Kidney (tissue), 13 donors: ENCODE measurements at regions not wholly inside any gene's neighbourhood (a gene's known extent, or its start where the extent isn't known, plus 50 kb on each side); places are given as distances from the start of the nearest gene placed in this dataset.

Source experiments
- DNase-seq, 5 donors: peaks; one replicate each; pipeline ENCODE4 v3.0.0-alpha.2; 2013 to 2020
- FAIRE-seq: peaks from 2 replicates; lab custom pipeline; 2012; peaks lifted over from hg19 to GRCh38; lab: Jason Lieb, UNC
- H3K27ac ChIP-seq, 2 donors: one replicate each; pipeline ENCODE4 v1.7.0; 2013; ENCODE audit warnings: low read depth in 2 of 2, low read length in 2 of 2, inconsistent platforms in 1 of 2
- H3K27me3 ChIP-seq: one replicate; pipeline ENCODE4 v1.7.1; 2013; ENCODE audit warnings: low read length, inconsistent platforms; ENCODE audit not compliant: control insufficient read depth, insufficient read depth
- H3K36me3 ChIP-seq, 3 donors: one replicate each; pipeline versions ENCODE4 v1.7.0 to v1.7.1; 2013; ENCODE audit warnings: low read length in 3 of 3, control low read depth in 1 of 3, inconsistent platforms in 1 of 3; ENCODE audit not compliant: insufficient read depth in 3 of 3, control insufficient read depth in 2 of 3
- H3K4me1 ChIP-seq, 3 donors: one replicate each; pipeline versions ENCODE4 v1.7.0 to v1.7.1; 2013; ENCODE audit warnings: low read length in 3 of 3, inconsistent platforms in 1 of 3, low read depth in 1 of 3; ENCODE audit not compliant: control insufficient read depth in 2 of 3, insufficient read depth in 2 of 3
- H3K4me3 ChIP-seq, 3 donors: one replicate each; pipeline versions ENCODE4 v1.7.0 to v1.8.1; 2013; ENCODE audit warnings: low read length in 3 of 3, control low read depth in 1 of 3, inconsistent platforms in 1 of 3
- H3K9ac ChIP-seq, 3 donors: one replicate each; pipeline versions ENCODE4 v1.7.0 to v1.7.1; 2013; ENCODE audit warnings: low read length in 3 of 3, control low read depth in 1 of 3, inconsistent platforms in 1 of 3
- H3K9me3 ChIP-seq, 3 donors: one replicate each; pipeline versions ENCODE4 v1.7.0 to v1.7.1; 2013; ENCODE audit warnings: low read length in 3 of 3, control low read depth in 1 of 3, inconsistent platforms in 1 of 3; ENCODE audit not compliant: control insufficient read depth in 2 of 3, insufficient read depth in 1 of 3
- intact Hi-C: fragments of 100-400 bp; cut with DNase I; formaldehyde crosslinking; loops from one replicate; pipeline ENCODE4 v1.11.1; 2022
- TF ChIP-seq, protein P1 (sequence below): IDR thresholded peaks from 3 replicates; pipeline ENCODE4 v1.5.1; 2012; ENCODE audit warnings: mild to moderate bottlenecking, moderate library complexity, borderline replicate concordance; ENCODE audit not compliant: insufficient read depth; ENCODE audit errors: extremely low read depth
- donor health status: control.
- donor health status: control.
- donor health status: control.
- donor health status: control.
- donor health status: control.
- donor health status: DM: yes; HTN: yes; CAD: no.
- donor health status: Normal renal cell carcinoma (clear cell type).

DNA sequence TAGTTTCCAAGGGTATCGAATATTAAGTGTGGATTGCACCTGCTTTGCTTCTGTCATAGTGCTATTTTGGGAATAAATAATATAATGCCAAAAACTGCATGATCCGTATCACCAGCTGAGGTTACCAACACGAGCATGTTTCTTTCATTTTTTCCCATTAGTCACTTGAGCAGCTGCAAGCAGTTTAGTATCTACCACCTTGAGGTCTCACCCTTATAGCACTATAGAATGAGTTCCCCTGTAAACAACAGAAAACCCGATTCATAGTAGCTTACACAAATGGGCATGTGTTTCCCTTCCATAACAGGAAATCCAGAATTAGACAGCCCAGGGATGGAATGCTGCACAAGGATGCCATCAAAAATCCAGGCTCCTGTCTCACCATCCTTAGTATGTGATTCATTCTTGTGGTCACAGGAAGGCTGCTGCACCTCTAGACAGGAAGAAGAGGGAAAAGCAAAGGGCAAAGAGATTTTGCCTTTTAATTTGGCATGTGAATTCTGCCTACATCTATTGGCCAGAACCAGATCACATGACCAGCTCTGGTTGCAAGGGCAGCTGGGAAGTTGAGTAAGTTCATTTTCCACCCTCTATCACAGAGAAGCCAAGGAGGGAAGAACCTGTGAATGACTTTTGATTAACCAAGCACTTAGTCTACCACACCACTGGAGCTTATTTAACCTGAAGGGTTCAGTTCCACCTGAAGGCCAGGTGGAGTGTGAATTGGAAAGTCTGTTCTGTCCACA lies 91.3 kb upstream of the SLC25A36 start:
- H3K9me3 ChIP-seq, result no peaks in the 10 kb centered on the region
- no peaks in the 10 kb centered on the region for H3K4me1 ChIP-seq
- no peak for DNase-seq
- H3K27ac ChIP-seq, result no peak overlapping the region
- intact Hi-C loops, result no loop called here
- no peak for FAIRE-seq
- no peak overlapping the region for H3K4me3 ChIP-seq
- no peak overlapping the region for H3K9ac ChIP-seq
- no peaks in the 10 kb centered on the region for H3K36me3 ChIP-seq
- TF ChIP-seq, protein P1, sequence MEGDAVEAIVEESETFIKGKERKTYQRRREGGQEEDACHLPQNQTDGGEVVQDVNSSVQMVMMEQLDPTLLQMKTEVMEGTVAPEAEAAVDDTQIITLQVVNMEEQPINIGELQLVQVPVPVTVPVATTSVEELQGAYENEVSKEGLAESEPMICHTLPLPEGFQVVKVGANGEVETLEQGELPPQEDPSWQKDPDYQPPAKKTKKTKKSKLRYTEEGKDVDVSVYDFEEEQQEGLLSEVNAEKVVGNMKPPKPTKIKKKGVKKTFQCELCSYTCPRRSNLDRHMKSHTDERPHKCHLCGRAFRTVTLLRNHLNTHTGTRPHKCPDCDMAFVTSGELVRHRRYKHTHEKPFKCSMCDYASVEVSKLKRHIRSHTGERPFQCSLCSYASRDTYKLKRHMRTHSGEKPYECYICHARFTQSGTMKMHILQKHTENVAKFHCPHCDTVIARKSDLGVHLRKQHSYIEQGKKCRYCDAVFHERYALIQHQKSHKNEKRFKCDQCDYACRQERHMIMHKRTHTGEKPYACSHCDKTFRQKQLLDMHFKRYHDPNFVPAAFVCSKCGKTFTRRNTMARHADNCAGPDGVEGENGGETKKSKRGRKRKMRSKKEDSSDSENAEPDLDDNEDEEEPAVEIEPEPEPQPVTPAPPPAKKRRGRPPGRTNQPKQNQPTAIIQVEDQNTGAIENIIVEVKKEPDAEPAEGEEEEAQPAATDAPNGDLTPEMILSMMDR, result no peak
- no peaks in the 10 kb centered on the region for H3K27me3 ChIP-seq

DNA sequence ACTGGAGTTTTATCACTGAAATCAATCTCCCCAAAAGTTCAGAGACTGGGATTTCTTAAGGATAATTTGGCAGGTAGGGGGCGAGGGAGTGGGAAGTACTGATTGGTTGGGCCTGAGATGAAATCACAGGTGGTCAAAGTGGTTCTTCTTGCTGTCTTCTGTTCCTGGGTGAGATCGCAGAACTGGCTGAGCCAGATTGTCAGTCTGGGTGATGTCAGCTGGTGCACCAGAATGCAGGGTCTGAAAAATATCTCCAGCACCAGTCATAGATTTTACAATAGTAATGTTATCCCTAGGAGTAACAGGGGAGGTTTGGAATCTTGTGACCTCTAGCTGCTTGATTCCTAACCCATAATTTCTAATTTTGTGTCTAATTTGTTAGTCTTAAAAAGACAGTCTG lies 86.7 kb upstream of the SLC25A36 start:
- H3K4me3 ChIP-seq, result no peak overlapping the region
- H3K9me3 ChIP-seq, result no peaks in the 10 kb centered on the region
- H3K9ac ChIP-seq, result no peak overlapping the region
- H3K27ac ChIP-seq, result no peak overlapping the region
- intact Hi-C loops, result no loop called here
- H3K27me3 ChIP-seq, result no peaks in the 10 kb centered on the region
- TF ChIP-seq, protein P1, result no peak
- H3K4me1 ChIP-seq, result no peaks in the 10 kb centered on the region
- FAIRE-seq (no peak), DNase-seq (no peak)
- H3K36me3 ChIP-seq, result no peaks in the 10 kb centered on the region

DNA sequence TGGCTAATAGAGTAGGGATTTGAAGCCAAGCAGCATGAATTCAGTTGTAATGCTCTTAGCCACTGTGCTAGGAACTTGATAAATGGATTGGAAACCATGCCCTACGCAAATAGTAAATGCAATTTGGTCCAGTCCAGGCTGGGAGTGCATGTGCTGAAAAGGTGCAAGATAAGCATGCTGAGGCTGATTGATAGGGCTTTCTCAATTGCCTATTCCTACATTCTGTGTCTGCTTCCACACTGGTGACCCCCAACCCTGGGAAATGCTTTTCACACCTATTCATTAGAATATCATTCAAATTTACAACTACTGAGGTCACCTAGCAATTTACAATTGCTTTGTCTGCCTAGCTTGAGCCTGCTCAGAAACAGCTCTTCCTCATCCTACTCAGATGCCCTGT lies 84.7 kb upstream of the SLC25A36 start:
- Histone ChIP-seq H3K27me3 (no peaks in the 10 kb centered on the region), H3K27ac (no peak overlapping the region), H3K36me3 (no peaks in the 10 kb centered on the region), H3K9ac (no peak overlapping the region), H3K9me3 (no peaks in the 10 kb centered on the region), H3K4me3 (no peak overlapping the region), H3K4me1 (no peaks in the 10 kb centered on the region)
- no peak for FAIRE-seq
- TF ChIP-seq, protein P1, result no peak
- DNase-seq, result no peak
- intact Hi-C loops, result no loop called here

DNA sequence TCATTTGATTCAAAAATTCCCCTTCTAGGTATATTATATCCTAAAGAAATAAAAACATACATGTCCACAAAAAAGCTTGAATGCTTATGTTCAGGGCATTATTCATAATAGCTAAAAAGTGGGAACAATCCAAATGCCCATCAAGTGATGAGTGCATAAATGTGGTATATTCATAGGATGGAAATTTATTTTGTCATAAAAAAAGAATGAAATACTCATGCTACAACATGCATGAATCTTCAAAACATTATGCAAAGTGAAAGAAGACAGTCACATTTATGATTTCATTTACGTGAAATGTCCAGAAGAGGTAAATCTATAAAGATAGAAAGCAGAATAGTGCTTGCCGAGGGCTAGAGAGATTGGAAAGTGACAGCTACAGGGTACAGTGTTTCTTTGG lies 83.6 kb upstream of the SLC25A36 start:
- intact Hi-C loops, result no loop called here
- FAIRE-seq, result no peak
- no peak overlapping the region for H3K27ac ChIP-seq

More for the DNA sequence above, 83.6 kb upstream of the SLC25A36 start:
- DNase-seq, result no peak
- no peaks in the 10 kb centered on the region for H3K27me3 ChIP-seq
- no peaks in the 10 kb centered on the region for H3K9me3 ChIP-seq
- H3K4me1 ChIP-seq, result no peaks in the 10 kb centered on the region
- TF ChIP-seq, protein P1, result no peak
- H3K4me3 ChIP-seq, result no peak overlapping the region
- no peak overlapping the region for H3K9ac ChIP-seq
- no peaks in the 10 kb centered on the region for H3K36me3 ChIP-seq
